NCI-H82 treated with DMSO at 0.1 percent for 48 hours (cell line): ENCODE measurements at regions not wholly inside any gene's neighbourhood (a gene's known extent, or its start where the extent isn't known, plus 50 kb on each side); places are given as distances from the start of the nearest gene placed in this dataset.

Source experiments
- DNase-seq: peaks from one replicate; lab custom pipeline; 2025; ENCODE audit not compliant: unreplicated experiment; lab: John Stamatoyannopoulos, UW

DNA sequence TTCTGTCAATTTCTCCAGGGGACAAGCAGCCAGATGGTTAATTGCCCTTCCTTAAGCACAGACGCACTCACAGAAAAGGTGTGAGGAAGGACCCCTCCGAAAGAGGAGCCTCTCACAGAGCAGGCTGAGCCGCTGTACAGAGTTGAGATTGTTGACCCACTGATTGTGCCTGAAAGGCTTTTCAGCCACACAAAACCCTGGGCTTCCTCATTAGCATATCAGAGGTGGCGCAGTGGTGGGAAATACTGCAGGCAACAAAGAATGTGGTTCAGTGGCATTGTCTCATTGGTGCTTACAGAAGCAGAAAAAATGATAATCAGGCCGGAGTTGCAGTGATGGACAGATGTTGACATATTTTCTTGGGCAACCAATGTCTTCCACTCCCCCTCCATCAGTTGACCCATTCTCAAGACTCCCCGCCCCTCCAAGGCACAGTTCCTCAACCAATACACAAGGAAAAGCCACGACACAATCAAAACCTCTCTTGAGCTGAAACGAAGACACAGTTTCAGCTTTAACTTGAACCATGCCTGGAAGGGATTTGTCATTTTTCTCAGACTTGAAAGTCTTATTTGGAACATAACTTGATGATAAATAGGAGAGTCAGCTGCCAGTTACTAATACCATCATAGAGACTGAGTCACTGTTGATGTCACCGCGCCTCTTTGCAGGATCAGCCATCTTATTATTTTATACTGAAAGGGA, 53.1 kb downstream of the ATXN3L start:
- DNase-seq, result no peak

DNA sequence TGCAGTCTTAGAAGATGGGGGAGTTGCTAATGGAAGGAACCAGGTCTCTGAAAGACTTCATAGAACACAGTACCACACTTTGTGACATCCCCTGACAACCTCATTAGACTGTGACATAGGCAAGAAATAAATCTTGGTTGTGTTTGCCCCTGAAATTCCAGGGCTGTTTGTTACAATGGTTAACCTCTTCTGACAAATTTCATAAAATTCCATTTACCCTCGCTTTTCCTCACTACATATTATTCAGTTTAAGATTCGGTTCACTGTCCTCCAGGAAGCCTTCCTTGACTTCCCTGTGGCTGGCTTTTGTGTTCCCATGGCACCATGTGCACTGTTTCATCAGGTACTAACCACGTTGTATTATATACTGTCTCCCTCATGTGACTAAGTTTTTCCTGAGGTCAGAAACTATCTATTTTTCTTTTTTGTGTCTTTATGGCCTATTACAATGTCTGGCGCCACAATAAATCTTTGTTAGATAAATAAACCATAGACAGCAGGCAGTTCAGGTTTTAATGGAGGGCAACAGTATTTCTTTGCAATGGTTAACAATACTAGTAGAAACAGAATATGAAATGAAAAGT, 54.2 kb downstream of the ATXN3L start:
- DNase-seq, result no peak

DNA sequence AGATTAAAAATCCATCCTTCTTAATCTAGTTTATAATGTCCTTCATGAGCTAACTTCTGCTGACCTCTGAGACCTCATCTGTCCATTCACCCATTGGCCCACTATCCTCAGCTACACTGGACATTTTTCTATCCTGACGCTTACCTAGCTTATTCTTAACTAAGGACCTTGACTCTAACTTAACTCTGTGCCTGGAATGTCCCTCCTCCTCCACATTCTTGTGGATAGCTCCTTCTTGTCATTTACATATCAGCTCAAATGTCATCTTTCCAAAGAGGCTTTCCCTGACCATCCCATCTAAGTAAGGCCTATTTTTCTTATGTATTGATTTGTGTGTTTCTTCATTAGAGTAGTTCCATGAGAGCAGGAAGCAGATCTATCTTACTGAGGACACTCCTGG, 54.7 kb downstream of the ATXN3L start:
- no peak for DNase-seq

DNA sequence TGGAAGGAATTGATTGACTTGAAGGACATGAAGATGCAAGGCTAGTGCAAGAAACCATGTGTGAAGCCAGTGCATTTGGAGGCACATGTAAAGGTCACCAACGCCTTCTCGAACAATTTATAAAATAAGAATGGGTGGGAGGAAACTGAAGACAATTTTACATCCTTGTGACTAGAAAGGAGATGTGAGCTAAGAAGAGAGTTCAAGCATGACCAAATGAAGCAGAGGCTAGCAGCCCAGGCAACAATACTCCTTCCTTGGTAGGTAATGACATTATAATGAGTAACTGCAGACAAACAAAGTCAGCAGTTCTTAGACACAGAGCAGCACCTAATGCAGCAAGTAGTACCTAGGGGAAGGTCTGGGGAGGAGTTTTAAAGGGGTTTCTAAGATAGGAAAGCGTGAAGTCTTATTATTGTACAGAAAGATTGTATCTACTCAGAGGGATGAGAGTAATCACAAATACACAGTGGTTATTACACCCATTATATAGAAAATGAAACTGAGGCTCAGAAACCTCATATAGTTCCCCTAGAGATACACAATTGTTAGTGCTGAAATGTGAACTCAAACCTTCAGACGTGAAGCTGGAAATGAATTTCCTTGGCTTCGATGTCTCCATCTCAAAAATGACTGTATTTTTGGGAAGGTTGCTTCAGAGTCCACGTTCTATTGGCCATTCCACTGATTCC, 56.1 kb downstream of the ATXN3L start:
- no peak for DNase-seq

DNA sequence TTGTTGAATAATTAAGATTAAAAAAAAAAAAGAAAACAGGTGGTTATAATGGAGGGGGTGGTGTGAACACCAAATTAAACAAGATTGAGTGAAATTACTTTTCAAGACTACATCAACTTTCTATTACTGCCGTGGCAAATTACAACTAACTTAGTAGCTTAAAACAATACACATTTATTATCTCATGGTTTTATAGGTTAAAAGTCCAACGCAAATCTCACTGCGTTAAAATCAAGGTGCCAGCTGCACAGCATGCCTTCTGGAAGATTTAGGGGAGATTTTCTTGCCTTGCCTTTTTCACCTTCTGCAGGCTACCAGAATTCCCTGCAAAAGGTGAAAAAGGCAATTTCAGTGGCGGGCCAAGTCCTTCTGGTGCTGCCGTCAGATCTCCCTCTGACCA, 58.5 kb downstream of the ATXN3L start:
- DNase-seq, result no peak

DNA sequence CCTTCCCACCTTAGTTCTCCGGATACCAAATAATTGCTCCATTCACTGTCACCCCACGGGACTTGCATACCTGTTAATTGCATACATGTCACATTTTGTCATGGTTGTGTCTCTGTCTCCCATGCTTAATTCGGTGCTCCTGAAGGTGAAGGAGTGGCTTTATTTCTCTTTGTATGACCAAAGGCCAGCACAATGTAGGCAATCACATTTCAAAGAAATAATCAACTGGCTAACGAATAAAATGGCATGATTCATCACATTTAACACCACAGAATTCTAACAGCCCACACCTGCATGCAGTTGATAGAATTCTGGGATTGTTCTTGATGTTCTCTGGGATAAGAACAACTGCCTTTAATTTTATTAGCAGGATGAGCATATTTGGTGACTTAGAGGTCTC, 59.3 kb downstream of the ATXN3L start:
- no peak for DNase-seq

DNA sequence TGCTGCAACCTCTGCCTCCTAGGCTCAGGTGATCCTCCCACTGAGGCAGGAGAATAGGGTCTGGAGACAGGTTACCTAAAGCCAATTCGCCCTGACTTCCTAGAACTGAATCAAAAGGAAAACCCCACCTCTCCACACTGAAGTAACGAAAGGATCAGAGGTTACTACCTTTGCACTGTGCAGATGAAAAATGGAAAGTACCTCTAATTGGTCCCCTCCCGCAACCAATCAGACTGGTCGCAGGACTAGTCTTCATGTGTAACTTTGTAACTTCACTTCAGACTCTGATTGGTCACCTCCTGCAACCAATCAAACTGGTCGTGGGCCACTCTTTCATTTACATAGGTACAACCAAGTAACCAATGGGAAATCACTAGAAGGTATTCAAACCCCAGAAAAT, 61.1 kb downstream of the ATXN3L start:
- DNase-seq, result no peak

DNA sequence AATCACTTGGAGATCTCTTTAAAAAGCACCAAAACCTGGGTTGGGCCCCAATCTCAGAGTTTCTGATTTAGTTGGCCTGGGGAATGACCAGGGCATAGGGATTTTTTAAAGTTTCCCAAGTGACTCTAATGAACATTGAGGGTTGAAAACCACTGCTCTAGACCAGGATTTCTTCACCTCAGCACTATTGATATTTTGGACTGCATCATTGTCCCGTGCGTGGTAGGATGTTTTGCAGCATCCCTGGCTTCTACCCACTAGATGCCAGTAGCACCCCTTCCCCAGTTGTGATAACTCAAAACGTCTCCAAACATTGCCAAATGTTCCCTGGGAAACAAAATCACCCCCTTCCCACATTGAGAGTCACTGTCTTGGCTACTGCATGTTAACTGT, 61.8 kb downstream of the ATXN3L start:
- no peak for DNase-seq

DNA sequence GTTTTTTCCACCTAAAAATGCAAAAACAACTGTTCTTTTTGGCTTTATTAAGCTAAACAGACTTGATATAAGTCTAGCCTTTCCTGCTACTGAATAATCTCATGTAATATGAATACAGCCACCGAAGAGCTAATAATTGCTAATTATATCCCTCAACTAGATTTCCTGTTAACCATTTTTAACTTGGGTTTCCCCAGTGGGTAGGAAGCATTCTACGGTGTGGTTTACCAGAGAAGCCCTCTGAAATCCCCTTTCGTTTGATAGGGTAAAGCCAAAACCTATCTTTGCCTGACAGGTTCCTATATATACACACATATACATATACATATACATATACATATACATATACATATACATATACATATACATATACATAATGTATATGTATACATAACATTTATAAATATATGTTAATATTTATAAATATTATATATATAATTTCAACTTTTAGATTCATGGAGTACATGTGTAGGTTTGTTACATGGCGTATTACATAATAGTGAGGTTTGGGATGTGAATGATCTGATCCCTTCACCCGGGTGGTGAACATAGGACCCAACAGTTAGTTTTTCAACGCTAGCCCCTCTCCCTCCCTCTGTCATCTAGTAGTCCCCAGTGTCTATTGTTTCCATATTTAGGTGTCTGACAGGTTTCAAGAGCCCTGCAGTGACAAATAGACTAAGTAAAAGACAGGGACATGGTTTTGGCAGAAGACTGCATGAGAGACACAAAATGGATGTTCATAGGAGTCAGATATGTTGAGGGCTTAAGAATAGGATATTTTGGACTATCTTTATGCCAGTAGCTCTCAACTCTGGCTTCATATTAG, 62.4 kb downstream of the ATXN3L start:
- no peak for DNase-seq

DNA sequence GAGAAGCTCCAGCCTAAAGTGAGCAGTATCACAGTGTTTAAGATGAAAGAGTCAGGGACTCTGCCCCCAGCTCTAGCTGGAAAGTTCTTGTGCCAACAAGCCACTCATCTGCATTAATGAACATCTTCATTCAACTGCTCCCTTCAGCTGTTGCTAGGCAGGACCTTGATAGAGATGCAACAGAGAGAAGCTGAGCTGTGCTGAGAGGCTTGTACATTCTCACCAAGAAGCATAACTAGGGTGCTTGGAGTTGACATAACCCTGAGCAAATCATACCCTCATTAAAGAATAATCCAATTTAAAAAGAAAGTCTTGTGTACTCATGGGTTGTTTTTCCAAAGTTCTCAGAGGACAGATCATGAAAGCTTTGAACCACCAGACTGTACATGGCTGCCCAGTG, 63.2 kb downstream of the ATXN3L start:
- DNase-seq, result peak; percentile 4

DNA sequence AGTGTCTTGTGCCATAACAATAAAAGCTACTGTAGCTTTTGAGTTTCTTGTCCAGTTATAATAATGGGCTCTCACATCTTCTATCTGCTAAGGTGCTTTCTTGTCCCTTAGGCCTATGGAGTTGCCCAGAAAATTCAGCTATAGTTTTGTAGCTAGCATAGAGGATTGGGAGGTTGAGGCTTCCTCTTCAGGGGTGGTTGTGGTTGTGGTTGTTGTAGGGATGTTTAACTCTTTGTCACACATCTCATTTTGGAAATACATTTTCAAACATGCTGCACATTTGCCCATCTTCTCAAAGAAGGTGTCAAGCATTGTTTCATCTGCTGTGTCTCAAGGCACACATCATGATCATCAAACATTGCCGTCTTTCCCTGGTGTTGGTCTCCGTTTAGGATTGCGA, 65.0 kb downstream of the ATXN3L start:
- no peak for DNase-seq

DNA sequence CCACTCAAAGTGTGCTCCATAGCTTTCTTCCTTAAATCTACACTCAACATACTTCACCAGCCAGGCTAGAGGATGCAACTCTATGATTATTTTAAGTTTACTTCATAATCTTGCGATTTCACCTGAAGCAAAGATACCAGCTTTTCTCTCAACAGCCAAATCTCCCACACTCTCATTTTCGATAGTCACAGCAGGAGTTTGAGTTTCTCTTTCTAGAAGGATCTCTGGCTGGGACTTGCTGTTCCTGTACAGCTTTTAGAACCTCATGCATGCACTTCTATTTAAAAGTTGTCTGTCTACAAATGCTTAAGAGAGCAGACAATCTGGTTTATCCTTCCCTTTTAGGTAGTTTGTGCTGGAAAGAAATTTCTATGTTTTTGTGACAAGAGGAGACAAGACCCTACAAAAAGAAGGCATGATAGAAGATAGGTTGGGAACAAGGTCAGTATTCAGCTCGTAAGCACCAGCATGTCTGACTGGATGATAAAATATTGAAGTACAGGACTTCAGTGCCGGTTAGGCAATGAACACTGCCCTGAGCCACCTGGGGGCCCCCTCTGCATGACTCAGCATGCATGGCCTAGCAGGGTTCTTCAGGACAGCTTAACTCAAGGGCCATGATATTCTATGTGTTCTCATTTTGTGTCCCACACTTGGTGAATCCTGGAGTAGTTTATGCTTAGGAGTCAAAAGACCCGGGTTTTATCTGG, 65.6 kb downstream of the ATXN3L start:
- no peak for DNase-seq

DNA sequence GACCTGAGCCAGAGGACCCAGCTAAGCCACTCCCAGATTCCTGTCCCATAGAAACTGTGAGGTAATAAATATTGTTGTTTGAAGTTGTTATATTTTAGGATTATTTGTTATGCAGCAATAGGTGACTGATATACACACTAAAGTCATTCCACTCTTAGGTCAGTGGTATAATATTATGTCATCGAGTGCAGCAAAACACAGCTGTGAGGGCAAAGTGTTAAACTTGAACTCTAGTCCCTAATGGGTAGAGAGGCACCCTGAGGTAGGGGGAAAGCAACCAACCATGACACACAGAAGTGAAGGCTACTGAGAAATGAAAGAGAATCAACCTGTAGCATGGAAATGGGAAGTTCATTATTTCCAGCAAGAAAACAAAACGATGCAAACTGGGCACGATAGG, 66.6 kb downstream of the ATXN3L start:
- DNase-seq, result no peak

DNA sequence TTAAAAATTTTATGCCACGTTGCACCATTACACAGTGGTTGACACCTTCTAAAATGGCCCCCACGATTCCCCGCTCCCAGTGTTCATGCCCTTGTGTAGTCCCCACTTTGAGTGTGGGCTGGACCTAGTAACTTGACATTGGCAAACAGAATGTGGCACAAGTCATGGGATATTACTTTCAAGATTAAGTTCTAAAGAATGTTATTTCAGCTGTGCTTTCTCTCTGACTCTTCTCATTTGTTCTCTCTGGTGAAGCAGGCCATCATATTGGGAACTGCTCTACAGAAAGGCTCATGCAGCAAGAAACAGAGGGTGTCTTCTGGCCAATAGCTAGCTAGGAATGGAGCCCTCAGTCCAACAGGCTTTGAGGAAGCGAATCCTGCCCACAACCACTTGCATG, 67.1 kb downstream of the ATXN3L start:
- no peak for DNase-seq

DNA sequence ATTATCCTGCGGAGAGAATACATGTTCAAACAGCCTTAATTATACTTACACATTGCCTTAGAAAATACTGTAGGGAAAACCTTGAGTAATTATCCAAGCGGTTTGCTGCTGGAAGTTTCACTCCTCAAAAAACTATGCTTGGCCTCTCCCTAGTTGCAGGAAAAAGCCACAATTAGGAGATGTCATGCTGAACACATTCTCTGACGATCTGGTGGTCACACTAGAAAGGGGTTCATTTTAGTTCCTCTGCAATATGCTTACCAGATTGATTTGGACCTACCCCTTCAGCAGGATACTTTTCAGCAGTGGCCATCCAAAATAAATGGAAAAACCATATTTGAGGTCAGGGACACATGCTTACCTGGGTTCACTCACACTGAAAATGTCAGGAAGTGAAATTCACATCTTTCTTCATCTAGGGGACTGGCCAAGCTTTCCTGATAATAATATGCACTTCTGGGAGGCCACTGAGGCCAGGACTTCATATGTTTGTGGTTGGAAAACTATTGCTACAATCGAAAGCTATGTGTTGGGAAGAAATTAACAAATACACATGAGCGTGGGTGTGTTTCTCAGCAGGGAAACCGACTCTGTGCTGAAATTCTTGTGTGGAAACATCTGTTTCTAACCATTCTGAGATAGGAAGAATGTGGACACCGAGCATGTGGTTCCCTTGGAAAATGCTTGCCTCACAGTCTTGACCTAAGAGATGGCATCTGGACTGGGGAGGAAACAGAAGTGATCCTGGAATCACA, 68.8 kb downstream of the ATXN3L start:
- DNase-seq, result no peak

DNA sequence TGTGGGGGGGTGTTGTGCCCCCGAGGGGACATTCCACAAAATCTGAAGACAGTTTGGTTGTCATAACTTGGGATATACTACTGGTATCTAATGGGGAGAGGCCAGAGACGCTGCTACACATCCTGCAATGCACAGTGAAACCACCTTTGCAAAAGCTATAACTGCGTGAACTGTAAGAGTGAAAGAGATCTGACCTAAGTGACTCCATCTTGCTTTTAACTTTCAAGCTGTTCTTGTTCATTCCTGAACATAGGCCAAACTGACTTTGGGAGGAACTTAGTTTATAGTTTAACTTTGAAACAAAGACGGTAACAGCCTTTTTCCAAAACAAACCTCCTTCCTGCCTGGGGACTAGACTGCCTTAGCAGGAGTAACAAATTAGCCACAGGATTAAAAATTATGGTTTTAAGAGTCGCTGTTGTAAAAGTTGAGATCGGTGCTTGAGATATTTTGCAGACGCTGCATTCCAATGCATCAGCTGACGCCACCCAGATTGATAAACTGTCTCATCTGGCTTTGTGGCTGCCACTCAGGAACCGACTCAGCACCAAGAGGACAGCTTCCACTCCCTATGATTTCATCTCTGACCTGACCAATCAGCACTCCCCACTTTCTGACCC, 70.9 kb downstream of the ATXN3L start:
- no peak for DNase-seq

DNA sequence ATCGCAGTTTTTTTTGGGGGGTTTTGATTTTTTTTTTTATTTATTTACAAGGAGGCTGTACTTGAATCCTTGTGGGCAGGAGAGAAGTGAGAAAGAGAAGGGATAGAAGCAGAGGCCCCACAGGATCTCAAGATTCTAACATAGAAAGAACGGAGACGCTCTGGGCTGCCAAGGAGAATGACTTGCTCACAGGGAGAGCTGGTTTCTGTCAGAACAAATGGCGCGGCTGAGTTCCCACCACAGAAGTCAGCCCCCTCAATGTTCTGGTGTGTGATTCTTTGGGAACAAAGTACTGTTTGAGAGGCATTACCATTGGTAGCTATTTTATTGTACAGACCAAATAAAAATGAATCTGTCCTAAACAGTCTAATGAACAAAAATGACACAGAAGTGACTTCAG, 80.6 kb downstream of the ATXN3L start:
- DNase-seq, result no peak

DNA sequence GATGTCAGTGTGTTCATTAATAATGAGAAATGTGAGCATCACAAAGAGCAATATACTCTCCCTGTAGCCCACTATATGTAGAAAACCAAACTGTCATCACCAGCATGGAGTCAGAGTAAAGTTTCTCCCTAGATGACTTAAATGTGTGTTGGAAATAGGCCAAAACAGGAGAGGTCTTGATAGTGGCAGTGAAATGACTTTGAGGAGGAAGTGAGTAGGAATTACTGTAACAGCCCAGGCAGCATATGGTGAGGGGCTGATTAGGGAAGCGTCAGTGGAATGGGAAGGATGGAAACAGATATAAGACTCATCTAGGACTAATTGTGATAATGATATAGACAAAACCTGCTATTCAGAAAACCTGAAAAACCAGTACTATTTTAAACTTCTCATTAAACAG, 83.9 kb downstream of the ATXN3L start:
- DNase-seq, result peak; percentile 42

DNA sequence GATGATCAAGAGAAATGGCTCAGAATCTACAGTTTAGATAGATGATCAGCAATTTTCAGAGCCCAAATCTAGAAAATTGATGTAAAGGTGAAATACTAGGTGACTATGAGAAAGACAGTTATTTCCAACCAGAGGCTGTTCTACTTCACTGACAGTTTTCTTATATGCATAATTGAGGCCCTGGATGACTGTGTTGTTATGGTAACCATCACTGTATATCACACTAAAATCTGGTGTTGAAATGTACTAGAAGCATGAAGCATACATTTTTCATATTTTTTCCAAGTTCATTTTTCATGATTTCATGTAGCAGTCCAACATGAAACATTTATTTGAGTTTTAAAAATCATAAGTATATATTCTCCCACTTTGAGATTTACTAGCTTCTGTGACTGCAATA, 87.4 kb downstream of the ATXN3L start:
- DNase-seq, result no peak

DNA sequence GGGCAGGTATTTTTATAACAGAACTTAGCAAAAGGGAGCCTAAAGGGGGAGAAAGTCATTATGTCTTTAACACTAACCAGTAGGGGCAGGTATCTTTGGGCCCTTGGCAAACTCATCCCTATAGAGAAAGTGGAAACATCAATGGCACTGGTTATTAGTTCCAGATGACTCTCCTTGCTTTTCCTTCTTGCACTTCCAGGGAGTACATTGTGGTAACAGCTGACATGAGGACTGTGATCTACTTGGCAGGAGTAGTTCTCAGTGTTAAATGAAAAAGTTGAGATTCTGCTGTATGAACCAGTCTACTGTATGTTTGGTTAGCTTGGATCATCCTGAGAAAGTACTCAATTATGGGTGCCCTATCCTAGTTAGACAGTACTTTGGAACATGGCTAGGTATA, 93.6 kb downstream of the ATXN3L start:
- DNase-seq, result no peak
